Astrocyte (in vitro differentiated cells and primary cell): ENCODE measurements at regions not wholly inside any gene's neighbourhood (a gene's known extent, or its start where the extent isn't known, plus 50 kb on each side); places are given as distances from the start of the nearest gene placed in this dataset.

Source experiments
- CTCF ChIP-seq: IDR thresholded peaks from 2 replicates; pipeline ENCODE4 v1.5.1; 2011; ENCODE audit warnings: low read depth, mild to moderate bottlenecking, inconsistent platforms, low read length, moderate library complexity; ENCODE audit not compliant: insufficient read depth
- EZH2 ChIP-seq: IDR thresholded peaks from 2 replicates; pipeline ENCODE4 v1.6.1; 2012; ENCODE audit warnings: mild to moderate bottlenecking, low read length, inconsistent platforms; ENCODE audit not compliant: insufficient read depth

GRCh38 chr4:33959519-33959918, 2284.8 kb downstream of the ARAP2 start:
- TF ChIP-seq CTCF = no peak
- TF ChIP-seq EZH2 = no peak
